Activated CD8-positive, alpha-beta memory T cell treated with anti-CD3 and anti-CD28 coated beads for 36 hours (primary cell): ENCODE measurements at regions not wholly inside any gene's neighbourhood (a gene's known extent, or its start where the extent isn't known, plus 50 kb on each side); places are given as distances from the start of the nearest gene placed in this dataset.

Experiments
- CTCF ChIA-PET: fragments of 350-600 bp; sonication (Branson Sonifier 250); formaldehyde crosslinking; loops from one replicate; lab custom pipeline; 2021; ENCODE audit warnings: antibody characterized with exemption; lab: Charles Lee
- POLR2A ChIA-PET: fragments of 350-600 bp; sonication (Branson Sonifier 250); formaldehyde crosslinking; loops from one replicate; lab custom pipeline; 2021; ENCODE audit warnings: antibody characterized with exemption; lab: Charles Lee

- CTCF ChIA-PET: no interaction called here
- POLR2A ChIA-PET: no interaction called here
Observed at GRCh38 chr12:39062266-39062996, 157.0 kb upstream of the CPNE8 start.

- CTCF ChIA-PET: no interaction called here
Observed at GRCh38 chr12:39061576-39061975, 156.2 kb upstream of the CPNE8 start.

GRCh38 chr12:39048395-39048794, 143.0 kb upstream of the CPNE8 start:
- ChIA-PET CTCF (no interaction called here), POLR2A (no interaction called here)

More at GRCh38 chr12:39061576-39061975, 156.2 kb upstream of the CPNE8 start:
- POLR2A ChIA-PET: no interaction called here

- POLR2A ChIA-PET: no interaction called here
Observed at GRCh38 chr12:39047539-39048262, 142.3 kb upstream of the CPNE8 start.

GRCh38 chr12:39044754-39045153, 139.4 kb upstream of the CPNE8 start:
- ChIA-PET POLR2A (no interaction called here), CTCF (no interaction called here)

More at GRCh38 chr12:39047539-39048262, 142.3 kb upstream of the CPNE8 start:
- CTCF ChIA-PET: no interaction called here

- ChIA-PET CTCF (no interaction called here), POLR2A (no interaction called here)
Observed at GRCh38 chr12:39043424-39043822, 138.0 kb upstream of the CPNE8 start.

- ChIA-PET CTCF (no interaction called here), POLR2A (no interaction called here)
Observed at GRCh38 chr12:39040275-39040674, 134.9 kb upstream of the CPNE8 start.

GRCh38 chr12:39037115-39037514, 131.7 kb upstream of the CPNE8 start:
- POLR2A ChIA-PET: no interaction called here
- CTCF ChIA-PET: no interaction called here

- POLR2A ChIA-PET: no interaction called here
- CTCF ChIA-PET: no interaction called here
Observed at GRCh38 chr12:39036105-39036504, 130.7 kb upstream of the CPNE8 start.

GRCh38 chr12:39033782-39034181, 128.4 kb upstream of the CPNE8 start:
- CTCF ChIA-PET: no interaction called here
- POLR2A ChIA-PET: no interaction called here

GRCh38 chr12:39032448-39032847, 127.1 kb upstream of the CPNE8 start:
- CTCF ChIA-PET: no interaction called here

GRCh38 chr12:39032034-39032433, 126.6 kb upstream of the CPNE8 start:
- ChIA-PET CTCF (no interaction called here), POLR2A (no interaction called here)

More at GRCh38 chr12:39032448-39032847, 127.1 kb upstream of the CPNE8 start:
- POLR2A ChIA-PET: no interaction called here

GRCh38 chr12:39028382-39028781, 123.0 kb upstream of the CPNE8 start:
- CTCF ChIA-PET: no interaction called here
- POLR2A ChIA-PET: no interaction called here

GRCh38 chr12:39012870-39013269, 107.5 kb upstream of the CPNE8 start:
- ChIA-PET POLR2A (no interaction called here), CTCF (no interaction called here)

- ChIA-PET CTCF (no interaction called here), POLR2A (no interaction called here)
Observed at GRCh38 chr12:39011166-39011565, 105.8 kb upstream of the CPNE8 start.

GRCh38 chr12:39010406-39010805, 105.0 kb upstream of the CPNE8 start:
- ChIA-PET CTCF (no interaction called here), POLR2A (no interaction called here)

- CTCF ChIA-PET: no interaction called here
- POLR2A ChIA-PET: no interaction called here
Observed at GRCh38 chr12:39007619-39008018, 102.2 kb upstream of the CPNE8 start.

- CTCF ChIA-PET: no interaction called here
- POLR2A ChIA-PET: no interaction called here
Observed at GRCh38 chr12:39006286-39006685, 100.9 kb upstream of the CPNE8 start.

- CTCF ChIA-PET: no interaction called here
- POLR2A ChIA-PET: no interaction called here
Observed at GRCh38 chr12:39005671-39006070, 100.3 kb upstream of the CPNE8 start.

- ChIA-PET POLR2A (no interaction called here), CTCF (no interaction called here)
Observed at GRCh38 chr12:39003541-39004155, 98.3 kb upstream of the CPNE8 start.

GRCh38 chr12:39000370-39000769, 95.0 kb upstream of the CPNE8 start:
- POLR2A ChIA-PET: no interaction called here
- CTCF ChIA-PET: no interaction called here
